ENCODE measurements at regions not wholly inside any gene's neighbourhood (a gene's known extent, or its start where the extent isn't known, plus 50 kb on each side); places are given as distances from the start of the nearest gene placed in this dataset.
"Not testable (repeated sequence)": the region's sequence is repeated elsewhere in the genome, so short reads cannot be mapped to it uniquely, and the experiment has no call there.

GRCh38 chr12:34407813-34408212, 385.5 kb downstream of the ALG10 start:
- no peaks in the 10 kb centered on the region for H3K27me3 Mint-ChIP-seq (ENCODE audit: low read depth in 2 of 2)
- Histone ChIP-seq H3K36me3 (ENCODE audit: control insufficient read depth, insufficient read depth, low read length) (no peaks in the 10 kb centered on the region), H3K4me1 (ENCODE audit: control insufficient read depth, insufficient read depth, low read length) (no peaks in the 10 kb centered on the region), H3K27me3 (ENCODE audit: control insufficient read depth, insufficient read depth, low read length) (no peaks in the 10 kb centered on the region), H3K27ac (ENCODE audit: low read length) (no peak overlapping the region), H3K4me3 (ENCODE audit: low read length) (no peak overlapping the region), H3K9me3 (ENCODE audit: control insufficient read depth, insufficient read depth, low read length) (peaks cover 45% of the 10 kb centered on the region)
- H3K4me1 Mint-ChIP-seq = no peaks in the 10 kb centered on the region
- DNase-seq (no peak), ATAC-seq (no peak)
- WGBS (ENCODE audit: insufficient coverage) = 97% methylated on average over 4 of the region's 5 CpGs
- TF ChIP-seq CTCF (IDR thresholded peaks at IDR 0.05) = no peak
- peaks cover 8 to 21% of the 10 kb centered on the region in 2 donors for H3K9me3 Mint-ChIP-seq
- no peak overlapping the region for H3K4me3 Mint-ChIP-seq
- H3K36me3 Mint-ChIP-seq = peaks cover 45% of the 10 kb centered on the region
- intact Hi-C loops (cut with micrococcal nuclease) = no loop called here
- H3K27ac Mint-ChIP-seq = no peak overlapping the region

DNA sequence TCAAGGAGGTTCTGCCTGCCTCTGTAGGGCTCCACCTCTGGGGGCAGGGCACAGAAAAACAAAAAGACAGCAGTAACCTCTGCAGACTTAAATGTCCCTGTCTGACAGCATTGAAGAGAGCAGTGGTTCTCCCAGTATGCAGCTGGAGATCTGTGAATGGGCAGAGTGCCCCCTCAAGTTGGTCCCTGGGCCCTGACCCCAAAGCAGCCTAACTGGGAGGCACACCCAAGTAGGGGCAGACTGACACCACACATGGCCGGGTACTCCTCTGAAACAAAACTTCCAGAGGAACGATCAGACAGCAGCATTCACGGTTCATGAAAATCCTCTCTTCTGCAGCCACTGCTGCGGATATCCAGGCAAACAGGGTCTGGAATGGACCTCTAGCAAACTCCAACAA, 409.2 kb downstream of the ALG10 start:
- H3K27ac Mint-ChIP-seq; intact Hi-C loops (cut with micrococcal nuclease); H3K9me3 ChIP-seq (ENCODE audit: control insufficient read depth, insufficient read depth, low read length); H3K4me3 Mint-ChIP-seq; H3K27ac ChIP-seq (ENCODE audit: low read length); DNase-seq; H3K4me1 Mint-ChIP-seq; H3K4me3 ChIP-seq (ENCODE audit: low read length); H3K36me3 ChIP-seq (ENCODE audit: control insufficient read depth, insufficient read depth, low read length); H3K27me3 Mint-ChIP-seq (ENCODE audit: low read depth in 2 of 2); H3K4me1 ChIP-seq (ENCODE audit: control insufficient read depth, insufficient read depth, low read length); H3K27me3 ChIP-seq (ENCODE audit: control insufficient read depth, insufficient read depth, low read length); ATAC-seq: not testable (repeated sequence)
- H3K36me3 Mint-ChIP-seq = peaks cover 11% of the 10 kb centered on the region
- peaks cover 10 to 17% of the 10 kb centered on the region in 2 donors for H3K9me3 Mint-ChIP-seq
- 73% methylated on average over 4 of the region's 4 CpGs for WGBS (ENCODE audit: insufficient coverage)
